Heart left ventricle (tissue), 16 donors: ENCODE measurements at regions not wholly inside any gene's neighbourhood (a gene's known extent, or its start where the extent isn't known, plus 50 kb on each side); places are given as distances from the start of the nearest gene placed in this dataset.

Experiments used
- ATAC-seq, 4 donors: fragments of 200-7000 bp; cut with Tn5 transposase; one replicate each; pipeline ENCODE4 v1.9.1; 2020 to 2022; ENCODE audit warnings: moderate library complexity in 4 of 4, mild to moderate bottlenecking in 3 of 4, moderate number of reproducible peaks in 1 of 4
- DNase-seq, 5 donors: peaks; one replicate each; pipeline ENCODE4 v3.0.0-alpha.2; 2020
- H3K27ac ChIP-seq, 12 donors: fragments of 200-600 bp; sonication (generic) in 4 of 12; one replicate each; pipeline versions ENCODE4 v1.5.0 to v1.8.0; 2016 to 2022; ENCODE audit warnings: mild to moderate bottlenecking in 2 of 12
- H3K27me3 ChIP-seq, 9 donors: fragments of 200-600 bp; sonication (generic) in 2 of 9; one replicate each; pipeline versions ENCODE4 v1.5.1 to v1.8.0; 2016 to 2022; ENCODE audit warnings: mild to moderate bottlenecking in 3 of 9
- H3K36me3 ChIP-seq, 9 donors: fragments of 200-600 bp; sonication (generic) in 2 of 9; one replicate each; pipeline versions ENCODE4 v1.5.0 to v1.8.0; 2018 to 2022; ENCODE audit warnings: mild to moderate bottlenecking in 2 of 9
- H3K4me1 ChIP-seq, 12 donors: fragments of 200-600 bp; sonication (generic) in 4 of 12; one replicate each; pipeline versions ENCODE4 v1.5.0 to v1.8.0; 2016 to 2022; ENCODE audit warnings: mild to moderate bottlenecking in 3 of 12
- H3K4me3 ChIP-seq, 12 donors: fragments of 200-600 bp; sonication (generic) in 4 of 12; one replicate each; pipeline versions ENCODE4 v1.5.0 to v1.8.0; 2017 to 2022; ENCODE audit warnings: mild to moderate bottlenecking in 9 of 12, moderate library complexity in 4 of 12
- H3K9me3 ChIP-seq, 12 donors: fragments of 200-600 bp; sonication (generic) in 4 of 12; one replicate each; pipeline versions ENCODE4 v1.5.0 to v1.8.0; 2016 to 2022; ENCODE audit warnings: mild to moderate bottlenecking in 1 of 12
- CTCF ChIP-seq, 12 donors: fragments of 200-600 bp; sonication (generic) in 4 of 12; IDR thresholded peaks; one replicate each; pipeline versions ENCODE4 v1.5.0 to v1.8.0; 2018 to 2022; ENCODE audit warnings: antibody characterized with exemption in 12 of 12, mild to moderate bottlenecking in 5 of 12
- POLR2A ChIP-seq, 2 donors: fragments of 450-650 bp; IDR thresholded peaks; one replicate each; pipeline ENCODE4 v1.6.1; 2017; ENCODE audit warnings: antibody characterized with exemption in 2 of 2, mild to moderate bottlenecking in 2 of 2, moderate library complexity in 2 of 2
- WGBS, 4 donors: extraction: QIAGEN DNeasy Blood & Tissue Kit in 2 of 4; methylation state at CpG; one replicate each; pipeline versions ENCODE4 v1.1.5 to v1.1.7; 2013 to 2018; 5-methylcytosine and 5-hydroxymethylcytosine counted together
- intact Hi-C, 10 donors: fragments of 100-400 bp; cut with DNase I; formaldehyde crosslinking; loops; one replicate each; pipeline versions ENCODE4 v1.11.1 to v1.14.2; 2022
- donor health status: ischemic (EF 13 %, LVEDD 7.1; RV severe dilation, severe dysfunction).
- donor health status: healthy with polysubstance abuse.
- donor health status: DM: no; HTN: yes; CAD: no.
- donor health status: DM: no; HTN: no; CAD: no.
- donor health status: ischemic (EF 25% LVEDD 6.9; RV normal size, moderate dysfunction).
- donor health status: ischemic (EF 25% LVEDD 5.7; RV mildly dilated, moderate dysfunction).
- donor health status: healthy.
- donor health status: DM: yes; HTN: yes; CAD: no.
- donor health status: ischemic (EF 35%, LVEDD 5.7; RV mildly dilated, moderate dysfunction).
- donor health status: nonischemic (EF 11% LVEDD 7.7; RV severe dilation, severe dysfunction).
- donor health status: DM: yes; HTN: yes; CAD: no.
- donor health status: PGD.
- donor health status: ischemic (EF 29% LVEDD 5.4; RV normal size, mild dysfunction).
- donor health status: nonischemic (EF 23%, LVEDD 6.1; RV moderate dilation, normal function).

GRCh38 chr13:103958691-103959090, 892.5 kb upstream of the SLC10A2 start:
- Histone ChIP-seq H3K4me1 (no peaks in the 10 kb centered on the region), H3K27me3 (no peaks in the 10 kb centered on the region), H3K9me3 (no peaks in the 10 kb centered on the region), H3K36me3 (no peaks in the 10 kb centered on the region), H3K4me3 (no peak overlapping the region), H3K27ac (no peak overlapping the region)
- DNase-seq (no peak), ATAC-seq (no peak)
- WGBS, 4 donors: 59 to 72% (median 69%) methylated on average over 2 of the region's 2 CpGs
- TF ChIP-seq POLR2A (IDR thresholded peaks at IDR 0.05): no peak
- TF ChIP-seq CTCF (IDR thresholded peaks at IDR 0.05): no peak
- intact Hi-C loops: no loop called here

- intact Hi-C loops: no loop called here
- no peak overlapping the region for H3K4me3 ChIP-seq
- no peak overlapping the region for H3K27ac ChIP-seq
- H3K36me3 ChIP-seq: no peaks in the 10 kb centered on the region
- DNase-seq (no peak), ATAC-seq (no peak)
- H3K4me1 ChIP-seq: no peaks in the 10 kb centered on the region
- TF ChIP-seq CTCF (IDR thresholded peaks at IDR 0.05): no peak
- TF ChIP-seq POLR2A (IDR thresholded peaks at IDR 0.05): no peak
- no peaks in the 10 kb centered on the region for H3K9me3 ChIP-seq
- H3K27me3 ChIP-seq: no peaks in the 10 kb centered on the region
These were observed 891.7 kb upstream of the SLC10A2 start for GRCh38 chr13:103957939-103958338.

GRCh38 chr13:103953859-103954258, 887.6 kb upstream of the SLC10A2 start:
- Histone ChIP-seq H3K27ac (no peak overlapping the region), H3K4me1 (no peaks in the 10 kb centered on the region), H3K36me3 (no peaks in the 10 kb centered on the region), H3K9me3 (no peaks in the 10 kb centered on the region), H3K4me3 (no peak overlapping the region), H3K27me3 (no peaks in the 10 kb centered on the region)
- intact Hi-C loops: no loop called here
- no peak for ATAC-seq
- no peak for DNase-seq
- 69 to 88% (median 78%) methylated on average over 6 of the region's 6 CpGs for WGBS, 4 donors
- TF ChIP-seq CTCF (IDR thresholded peaks at IDR 0.05) (no peak), POLR2A (IDR thresholded peaks at IDR 0.05) (no peak)

GRCh38 chr13:103952183-103952582, 886.0 kb upstream of the SLC10A2 start:
- no peak for TF ChIP-seq POLR2A (IDR thresholded peaks at IDR 0.05)
- TF ChIP-seq CTCF (IDR thresholded peaks at IDR 0.05): no peak
- Histone ChIP-seq H3K27ac (no peak overlapping the region), H3K4me3 (no peak overlapping the region), H3K9me3 (no peaks in the 10 kb centered on the region), H3K27me3 (no peaks in the 10 kb centered on the region), H3K4me1 (no peaks in the 10 kb centered on the region), H3K36me3 (no peaks in the 10 kb centered on the region)
- intact Hi-C loops: no loop called here
- 63 to 71% (median 69%) methylated on average over 1 of the region's 1 CpG for WGBS, 4 donors
- ATAC-seq (no peak), DNase-seq (no peak)
